ENCODE measurements at regions not wholly inside any gene's neighbourhood (a gene's known extent, or its start where the extent isn't known, plus 50 kb on each side); places are given as distances from the start of the nearest gene placed in this dataset.

DNA sequence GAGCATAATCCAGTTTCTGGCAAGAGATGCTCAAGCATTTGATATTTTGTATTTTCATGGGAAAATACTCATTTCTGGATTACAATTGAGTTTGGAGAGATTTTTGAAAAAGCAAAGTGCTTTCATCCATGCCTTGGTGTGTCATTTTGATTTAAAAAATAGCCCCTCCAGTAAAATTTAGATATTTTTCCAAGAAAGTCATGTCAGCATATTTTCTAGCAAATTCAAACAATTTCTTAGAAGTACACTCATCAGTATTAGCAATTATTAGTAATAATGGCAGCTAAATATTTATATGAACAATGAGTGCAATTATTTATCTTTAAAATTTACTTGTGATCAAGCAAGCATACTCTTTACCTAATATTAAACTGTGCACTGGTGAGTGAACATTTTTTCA is 102.2 kb upstream of the TMEM161B start:
- Mint-ChIP-seq H3K9me3 (ENCODE audit: unreplicated experiment) (no peaks in the 10 kb centered on the region), H3K27me3 (ENCODE audit: unreplicated experiment) (peaks cover 4% of the 10 kb centered on the region), H3K36me3 (ENCODE audit: unreplicated experiment) (no peaks in the 10 kb centered on the region), H3K4me1 (ENCODE audit: unreplicated experiment) (no peaks in the 10 kb centered on the region), H3K27ac (ENCODE audit: unreplicated experiment) (no peak overlapping the region), H3K4me3 (ENCODE audit: unreplicated experiment) (no peak overlapping the region)
- TF ChIP-seq CTCF (IDR thresholded peaks at IDR 0.05) = no peak
- no peak for DNase-seq (ENCODE audit: extremely low spot score, unreplicated experiment)

GRCh38 chr5:88368201-88368600 is 99.6 kb upstream of the TMEM161B start:
- H3K27ac Mint-ChIP-seq (ENCODE audit: unreplicated experiment) = no peak overlapping the region
- no peaks in the 10 kb centered on the region for H3K36me3 Mint-ChIP-seq (ENCODE audit: unreplicated experiment)
- no peaks in the 10 kb centered on the region for H3K9me3 Mint-ChIP-seq (ENCODE audit: unreplicated experiment)
- no peak overlapping the region for H3K4me3 Mint-ChIP-seq (ENCODE audit: unreplicated experiment)
- H3K27me3 Mint-ChIP-seq (ENCODE audit: unreplicated experiment) = peaks cover 4% of the 10 kb centered on the region
- TF ChIP-seq CTCF (IDR thresholded peaks at IDR 0.05) = no peak
- no peak for DNase-seq (ENCODE audit: extremely low spot score, unreplicated experiment)
- H3K4me1 Mint-ChIP-seq (ENCODE audit: unreplicated experiment) = no peaks in the 10 kb centered on the region

DNA sequence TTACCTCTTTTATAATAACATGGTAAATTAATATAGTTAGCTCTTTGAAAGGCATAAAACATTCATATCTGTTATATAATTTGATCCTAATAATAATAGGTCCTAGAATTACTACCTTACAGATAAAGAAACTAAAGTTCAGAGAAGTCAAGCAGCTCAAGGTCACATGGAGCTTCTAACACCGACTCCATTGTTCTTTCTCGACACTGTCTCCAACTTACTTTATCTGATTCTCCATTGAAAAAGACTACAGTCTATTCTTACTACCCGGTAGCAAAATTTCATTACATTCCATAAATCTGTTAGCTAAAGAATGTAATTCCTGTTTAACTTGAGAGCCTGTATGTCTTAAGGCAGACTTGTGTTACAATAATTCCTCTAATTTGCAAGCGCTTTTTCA is 96.3 kb upstream of the TMEM161B start:
- H3K36me3 Mint-ChIP-seq (ENCODE audit: unreplicated experiment) = no peaks in the 10 kb centered on the region
- H3K27me3 Mint-ChIP-seq (ENCODE audit: unreplicated experiment) = no peaks in the 10 kb centered on the region
- no peak for DNase-seq (ENCODE audit: extremely low spot score, unreplicated experiment)
- no peaks in the 10 kb centered on the region for H3K9me3 Mint-ChIP-seq (ENCODE audit: unreplicated experiment)
- no peak overlapping the region for H3K4me3 Mint-ChIP-seq (ENCODE audit: unreplicated experiment)
- no peaks in the 10 kb centered on the region for H3K4me1 Mint-ChIP-seq (ENCODE audit: unreplicated experiment)
- TF ChIP-seq CTCF (IDR thresholded peaks at IDR 0.05) = no peak
- no peak overlapping the region for H3K27ac Mint-ChIP-seq (ENCODE audit: unreplicated experiment)

- H3K9me3 Mint-ChIP-seq (ENCODE audit: unreplicated experiment) = peaks cover 3% of the 10 kb centered on the region
- TF ChIP-seq CTCF (IDR thresholded peaks at IDR 0.05) = no peak
- H3K27ac Mint-ChIP-seq (ENCODE audit: unreplicated experiment) = no peak overlapping the region
- no peak for DNase-seq (ENCODE audit: extremely low spot score, unreplicated experiment)
- H3K27me3 Mint-ChIP-seq (ENCODE audit: unreplicated experiment) = no peaks in the 10 kb centered on the region
- H3K4me3 Mint-ChIP-seq (ENCODE audit: unreplicated experiment) = no peak overlapping the region
- no peaks in the 10 kb centered on the region for H3K36me3 Mint-ChIP-seq (ENCODE audit: unreplicated experiment)
- no peaks in the 10 kb centered on the region for H3K4me1 Mint-ChIP-seq (ENCODE audit: unreplicated experiment)
Measured at GRCh38 chr5:88355490-88356050, 86.9 kb upstream of the TMEM161B start.

- no peak overlapping the region for H3K27ac Mint-ChIP-seq (ENCODE audit: unreplicated experiment)
- no peaks in the 10 kb centered on the region for H3K36me3 Mint-ChIP-seq (ENCODE audit: unreplicated experiment)
- peaks cover 2% of the 10 kb centered on the region for H3K27me3 Mint-ChIP-seq (ENCODE audit: unreplicated experiment)
- TF ChIP-seq CTCF (IDR thresholded peaks at IDR 0.05) = no peak
- DNase-seq (ENCODE audit: extremely low spot score, unreplicated experiment) = no peak
- no peak overlapping the region for H3K4me3 Mint-ChIP-seq (ENCODE audit: unreplicated experiment)
- peaks cover 2% of the 10 kb centered on the region for H3K4me1 Mint-ChIP-seq (ENCODE audit: unreplicated experiment)
- H3K9me3 Mint-ChIP-seq (ENCODE audit: unreplicated experiment) = no peaks in the 10 kb centered on the region
Measured at GRCh38 chr5:88325868-88326267, 57.2 kb upstream of the TMEM161B start.
